Pancreas (tissue), 10 donors: ENCODE measurements at regions not wholly inside any gene's neighbourhood (a gene's known extent, or its start where the extent isn't known, plus 50 kb on each side); places are given as distances from the start of the nearest gene placed in this dataset.
"Not testable (repeated sequence)": the region's sequence is repeated elsewhere in the genome, so short reads cannot be mapped to it uniquely, and the experiment has no call there.

Source experiments
- ATAC-seq, 4 donors: fragments of 200-7000 bp; cut with Tn5 transposase; one replicate each; pipeline versions ENCODE4 v1.8.0 to v1.9.1; 2020; ENCODE audit warnings: mild to moderate bottlenecking in 4 of 4, moderate library complexity in 4 of 4
- DNase-seq, 6 donors: peaks; one replicate each; pipeline ENCODE4 v3.0.0-alpha.2; 2020
- FAIRE-seq: peaks from 2 replicates; lab custom pipeline; 2012; peaks lifted over from hg19 to GRCh38; lab: Jason Lieb, UNC
- H3K27ac ChIP-seq, 4 donors: fragments of 200-600 bp; sonication (generic); 1 replicate in 3 of 4; 2 replicates in 1 of 4; pipeline versions ENCODE4 v1.5.0 to v1.8.0; 2020
- H3K27me3 ChIP-seq, 4 donors: fragments of 200-600 bp; one replicate each; pipeline ENCODE4 v1.8.0; 2021
- H3K36me3 ChIP-seq, 3 donors: fragments of 200-600 bp; sonication (generic) in 1 of 3; one replicate each; pipeline versions ENCODE4 v1.5.0 to v1.8.0; 2020 to 2021
- H3K4me1 ChIP-seq, 3 donors: fragments of 200-600 bp; one replicate each; pipeline ENCODE4 v1.8.0; 2021
- H3K4me3 ChIP-seq, 4 donors: fragments of 200-600 bp; sonication (generic) in 2 of 4; one replicate each; pipeline versions ENCODE4 v1.5.0 to v1.8.0; 2020 to 2021
- H3K9me3 ChIP-seq, 4 donors: fragments of 200-600 bp; one replicate each; pipeline ENCODE4 v1.8.0; 2021
- CTCF ChIP-seq, 4 donors: fragments of 200-600 bp; sonication (generic) in 3 of 4; IDR thresholded peaks; one replicate each; pipeline versions ENCODE4 v1.5.0 to v1.8.0; 2021; ENCODE audit warnings: antibody characterized with exemption in 4 of 4
- WGBS, 2 donors: extraction: QIAGEN DNeasy Blood & Tissue Kit; methylation state at CpG; one replicate each; pipeline ENCODE4 v1.1.7; 2013; 5-methylcytosine and 5-hydroxymethylcytosine counted together
- intact Hi-C, 3 donors: fragments of 100-400 bp; cut with DNase I; formaldehyde crosslinking; loops; one replicate each; pipeline versions ENCODE4 v1.11.1 to v1.14.2; 2022
- donor health status: healthy with polysubstance abuse.
- donor health status: DM: no; HTN: no; CAD: no; lungs with moderate emphysema.
- donor health status: DM: no; HTN: no; CAD: no.
- donor health status: control.
- donor health status: control.
- donor health status: Bipolar disorder and iron deficiency.
- donor health status: DM: yes; HTN: yes; CAD: no.
- donor health status: DM: no; HTN: no; CAD: no.
- donor health status: DM: no; HTN: no; CAD: no.
- donor health status: DM: yes; HTN: yes; CAD: no.

- no peaks in the 10 kb centered on the region for H3K36me3 ChIP-seq
Measured at GRCh38 chr2:138306626-138307025, 194.9 kb upstream of the SPOPL start.

GRCh38 chr2:138307099-138307498 lies 194.5 kb upstream of the SPOPL start:
- Histone ChIP-seq H3K4me1 (peaks cover 0 to 5% (median 0%) of the 10 kb centered on the region in 3 donors), H3K9me3 (no peaks in the 10 kb centered on the region), H3K36me3 (no peaks in the 10 kb centered on the region), H3K27ac (no peak overlapping the region), H3K27me3 (no peaks in the 10 kb centered on the region), H3K4me3 (no peak overlapping the region)
- WGBS, 2 donors = 4 to 14% methylated on average over 1 of the region's 1 CpG
- intact Hi-C loops = no loop called here
- FAIRE-seq (no peak), ATAC-seq (no peak), DNase-seq (no peak)
- TF ChIP-seq CTCF (IDR thresholded peaks at IDR 0.05) = no peak

More at GRCh38 chr2:138306626-138307025, 194.9 kb upstream of the SPOPL start:
- Histone ChIP-seq H3K4me3 (no peak overlapping the region), H3K27ac (no peak overlapping the region), H3K4me1 (peaks cover 0 to 5% (median 0%) of the 10 kb centered on the region in 3 donors), H3K9me3 (no peaks in the 10 kb centered on the region), H3K27me3 (no peaks in the 10 kb centered on the region)
- FAIRE-seq (no peak), DNase-seq (no peak), ATAC-seq (no peak)
- TF ChIP-seq CTCF (IDR thresholded peaks at IDR 0.05) = no peak
- 87 to 89% methylated on average over 3 of the region's 3 CpGs for WGBS, 2 donors
- intact Hi-C loops = no loop called here

GRCh38 chr2:138309760-138310159 lies 191.8 kb upstream of the SPOPL start:
- Histone ChIP-seq H3K4me1 (peaks cover 0 to 5% (median 0%) of the 10 kb centered on the region in 3 donors), H3K4me3 (no peak overlapping the region), H3K27ac (no peak overlapping the region), H3K27me3 (no peaks in the 10 kb centered on the region), H3K36me3 (no peaks in the 10 kb centered on the region), H3K9me3 (no peaks in the 10 kb centered on the region)
- no peak for ATAC-seq
- FAIRE-seq = no peak
- TF ChIP-seq CTCF (IDR thresholded peaks at IDR 0.05) = no peak
- 84 to 88% methylated on average over 2 of the region's 2 CpGs for WGBS, 2 donors
- intact Hi-C loops = no loop called here
- no peak for DNase-seq

- peaks cover 0 to 5% (median 0%) of the 10 kb centered on the region in 3 donors for H3K4me1 ChIP-seq
- no peak for ATAC-seq
- H3K36me3 ChIP-seq = no peaks in the 10 kb centered on the region
- H3K9me3 ChIP-seq = no peaks in the 10 kb centered on the region
- TF ChIP-seq CTCF (IDR thresholded peaks at IDR 0.05) = no peak
- intact Hi-C loops = no loop called here
- FAIRE-seq = no peak
- H3K4me3 ChIP-seq = no peak overlapping the region
- no peak for DNase-seq
- no peak overlapping the region for H3K27ac ChIP-seq
- 87% methylated on average over 4 of the region's 4 CpGs for WGBS, 2 donors
- no peaks in the 10 kb centered on the region for H3K27me3 ChIP-seq
Measured at GRCh38 chr2:138312061-138312460, 189.5 kb upstream of the SPOPL start.

GRCh38 chr2:138315619-138316018 lies 186.0 kb upstream of the SPOPL start:
- H3K27me3 ChIP-seq, H3K4me1 ChIP-seq, H3K27ac ChIP-seq, DNase-seq, ATAC-seq, H3K4me3 ChIP-seq, H3K36me3 ChIP-seq, intact Hi-C loops, FAIRE-seq, H3K9me3 ChIP-seq: not testable (repeated sequence)
